A673 (cell line): ENCODE measurements at regions not wholly inside any gene's neighbourhood (a gene's known extent, or its start where the extent isn't known, plus 50 kb on each side); places are given as distances from the start of the nearest gene placed in this dataset.
A peak's percentile ranks its signal among the peaks of the same experiment; 100 is the strongest.

Source experiments
- BruUV-seq: library from RNA; stranded (reverse); fragments of 400-500 nt; replicated peaks from 2 replicates; lab custom pipeline; 2021; lab: Mats Ljungman, UMichigan
- CTCF ChIA-PET: fragments of 300-600 bp; sonication (Branson Sonifier 250); formaldehyde crosslinking; loops from one replicate; lab custom pipeline; 2022; ENCODE audit warnings: antibody characterized with exemption; lab: Charles Lee
- POLR2A ChIA-PET: fragments of 300-600 bp; sonication (Branson Sonifier 250); formaldehyde crosslinking; loops from one replicate; lab custom pipeline; 2022; ENCODE audit warnings: antibody characterized with exemption; ENCODE audit not compliant: low non-redundant PET; lab: Charles Lee
- DNase-seq: peaks from one replicate; pipeline ENCODE4 v3.0.0-alpha.2; 2015; ENCODE audit warnings: low spot score
- H3K27ac ChIP-seq: fragments of 200-600 bp; sonication (generic); 2 replicates; pipeline ENCODE4 v1.5.1; 2016; ENCODE audit warnings: mixed run types, low read depth, mild to moderate bottlenecking, mixed read lengths, antibody characterized with exemption, low read length; ENCODE audit not compliant: poor library complexity, severe bottlenecking
- H3K27me3 ChIP-seq: fragments of 200-600 bp; sonication (generic); replicated peaks from 2 replicates; pipeline ENCODE4 v1.6.1; 2017; ENCODE audit warnings: mixed run types, low read depth, mild to moderate bottlenecking, mixed read lengths, antibody characterized with exemption, low read length; ENCODE audit not compliant: insufficient read depth, poor library complexity
- H3K36me3 ChIP-seq: fragments of 200-600 bp; sonication (generic); 2 replicates; pipeline ENCODE4 v1.6.1; 2016; ENCODE audit warnings: mixed run types, mild to moderate bottlenecking, mixed read lengths, antibody characterized with exemption, low read length; ENCODE audit not compliant: insufficient read depth, poor library complexity, severe bottlenecking
- H3K4me1 ChIP-seq: fragments of 200-600 bp; sonication (generic); 2 replicates; pipeline ENCODE4 v1.6.1; 2017; ENCODE audit warnings: mixed run types, mild to moderate bottlenecking, mixed read lengths, antibody characterized with exemption, low read length; ENCODE audit not compliant: insufficient read depth, poor library complexity, severe bottlenecking
- H3K4me3 ChIP-seq: fragments of 200-600 bp; sonication (generic); 2 replicates; pipeline ENCODE4 v1.5.1; 2016; ENCODE audit warnings: low read depth, mixed run types, mild to moderate bottlenecking, mixed read lengths, low read length; ENCODE audit not compliant: poor library complexity, severe bottlenecking
- H3K9me3 ChIP-seq: fragments of 200-600 bp; sonication (generic); 2 replicates; pipeline ENCODE4 v1.6.1; 2016; ENCODE audit warnings: mixed run types, low read depth, mild to moderate bottlenecking, mixed read lengths, antibody characterized with exemption, low read length; ENCODE audit not compliant: poor library complexity, severe bottlenecking
- CTCF ChIP-seq: fragments of 300-800, 200-600 bp; sonication (generic); conservative IDR thresholded peaks from 2 replicates; pipeline ENCODE4 v1.5.1; 2017; ENCODE audit warnings: low read depth, mild to moderate bottlenecking, antibody characterized with exemption, low read length, moderate library complexity, mixed read lengths
- EZH2 ChIP-seq: fragments of 200-600 bp; sonication (generic); IDR thresholded peaks from 2 replicates; pipeline ENCODE4 v1.6.1; 2017; ENCODE audit warnings: borderline replicate concordance, low read depth, mild to moderate bottlenecking, mixed read lengths, antibody characterized with exemption, low read length; ENCODE audit not compliant: poor library complexity, severe bottlenecking
- intact Hi-C: fragments of 100-400 bp; cut with micrococcal nuclease; formaldehyde crosslinking; loops from one replicate; pipeline ENCODE4 v1.10.0; 2022; ENCODE audit not compliant: unreplicated experiment

- no peak overlapping the region for H3K4me3 ChIP-seq
- POLR2A ChIA-PET = no interaction called here
- peak overlapping the region; percentile 66 for H3K27ac ChIP-seq
- no peaks in the 10 kb centered on the region for H3K9me3 ChIP-seq
- CTCF ChIA-PET = no interaction called here
- BruUV-seq = no TSS peak
- H3K27me3 ChIP-seq = no peaks in the 10 kb centered on the region
- no peak for TF ChIP-seq EZH2
- TF ChIP-seq CTCF = no peak
- H3K36me3 ChIP-seq = no peaks in the 10 kb centered on the region
- intact Hi-C loops = no loop called here
- peaks cover 21% of the 10 kb centered on the region for H3K4me1 ChIP-seq
- DNase-seq = no peak
These were observed 591.3 kb upstream of the NOX3 start for GRCh38 chr6:156046841-156047449.

GRCh38 chr6:156046268-156046665 lies 590.6 kb upstream of the NOX3 start:
- CTCF ChIA-PET = no interaction called here
- H3K27me3 ChIP-seq = no peaks in the 10 kb centered on the region
- TF ChIP-seq CTCF (no peak), EZH2 (no peak)
- H3K36me3 ChIP-seq = no peaks in the 10 kb centered on the region
- intact Hi-C loops = no loop called here
- no peak overlapping the region for H3K4me3 ChIP-seq
- no TSS peak for BruUV-seq
- H3K4me1 ChIP-seq = peaks cover 21% of the 10 kb centered on the region
- no peaks in the 10 kb centered on the region for H3K9me3 ChIP-seq
- POLR2A ChIA-PET = no interaction called here
- peak overlapping the region; percentile 66 for H3K27ac ChIP-seq
- no peak for DNase-seq

GRCh38 chr6:156045401-156046267 lies 590.0 kb upstream of the NOX3 start:
- TF ChIP-seq EZH2 (no peak), CTCF (no peak)
- CTCF ChIA-PET = interaction anchor here (0.7 kb wide), 1 partner anchor 400 kb away, joined by 3 read pairs; no protein-coding TSS in a partner anchor
- Histone ChIP-seq H3K36me3 (no peaks in the 10 kb centered on the region), H3K4me3 (no peak overlapping the region), H3K27ac (peak overlapping the region; percentile 66), H3K27me3 (no peaks in the 10 kb centered on the region), H3K9me3 (no peaks in the 10 kb centered on the region), H3K4me1 (peaks cover 21% of the 10 kb centered on the region)
- intact Hi-C loops = no loop called here
- no TSS peak for BruUV-seq
- POLR2A ChIA-PET = no interaction called here
- DNase-seq = peak; percentile 54
